CD14-positive monocyte (primary cell): ENCODE measurements at regions not wholly inside any gene's neighbourhood (a gene's known extent, or its start where the extent isn't known, plus 50 kb on each side); places are given as distances from the start of the nearest gene placed in this dataset.

Experiments
- DNase-seq, 3 donors: peaks; one replicate each; pipeline ENCODE4 v3.0.0-alpha.2; 2011 to 2022
- H2AFZ ChIP-seq: 2 replicates; pipeline ENCODE4 v1.6.0; 2012; ENCODE audit warnings: mild to moderate bottlenecking, low read depth, low read length, inconsistent platforms; ENCODE audit not compliant: insufficient read depth, poor library complexity, severe bottlenecking
- H3K27ac ChIP-seq, 2 donors: 1 replicate in 1 of 2; 2 replicates in 1 of 2; pipeline ENCODE4 v1.5.1; 2012 to 2013; ENCODE audit warnings: low read length in 2 of 2, control low read depth in 1 of 2, inconsistent platforms in 1 of 2, low read depth in 1 of 2, mild to moderate bottlenecking in 1 of 2
- H3K27me3 ChIP-seq, 2 donors: one replicate each; pipeline versions ENCODE4 v1.6.0 to v1.6.1; 2011 to 2013; ENCODE audit warnings: low read length in 2 of 2; ENCODE audit not compliant: control insufficient read depth in 2 of 2, insufficient read depth in 2 of 2
- H3K36me3 ChIP-seq, 2 donors: replicated peaks in 1 of 2; 1 replicate in 1 of 2; 2 replicates in 1 of 2; pipeline versions ENCODE4 v1.5.1 to v1.6.1; 2012 to 2013; ENCODE audit warnings: low read length in 2 of 2, control low read depth in 1 of 2, inconsistent platforms in 1 of 2, mild to moderate bottlenecking in 1 of 2; ENCODE audit not compliant: insufficient read depth in 2 of 2, control insufficient read depth in 1 of 2
- H3K4me1 ChIP-seq, 2 donors: 1 replicate in 1 of 2; 2 replicates in 1 of 2; pipeline versions ENCODE4 v1.5.1 to v1.6.1; 2012 to 2013; ENCODE audit warnings: low read length in 2 of 2, control low read depth in 1 of 2, inconsistent platforms in 1 of 2, mild to moderate bottlenecking in 1 of 2, moderate library complexity in 1 of 2; ENCODE audit not compliant: insufficient read depth in 2 of 2, control insufficient read depth in 1 of 2
- H3K4me2 ChIP-seq: replicated peaks from 2 replicates; pipeline ENCODE3; 2012; ENCODE audit warnings: low read length, moderate library complexity, mild to moderate bottlenecking; ENCODE audit not compliant: poor library complexity, severe bottlenecking; ENCODE audit errors: extremely low read depth
- H3K4me3 ChIP-seq, 3 experiments: fragments of 200-600 bp in 1 of 3; sonication (generic) in 1 of 3; replicated peaks in 1 of 3; 1 replicate in 2 of 3; 2 replicates in 1 of 3; pipeline ENCODE4 v1.5.1; 2011 to 2013; ENCODE audit warnings: low read length in 3 of 3, mild to moderate bottlenecking in 3 of 3, control low read depth in 2 of 3, low read depth in 2 of 3, inconsistent platforms in 1 of 3, moderate library complexity in 1 of 3
- H3K79me2 ChIP-seq: 2 replicates; pipeline ENCODE4 v1.6.0; 2012; ENCODE audit warnings: mild to moderate bottlenecking, control low read depth, inconsistent platforms, low read length, moderate library complexity; ENCODE audit not compliant: insufficient read depth
- H3K9ac ChIP-seq: 2 replicates; pipeline ENCODE4 v1.6.0; 2017; ENCODE audit warnings: low read length, mild to moderate bottlenecking; ENCODE audit not compliant: insufficient read depth, poor library complexity, severe bottlenecking
- H3K9me3 ChIP-seq, 2 donors: replicated peaks in 1 of 2; 1 replicate in 1 of 2; 2 replicates in 1 of 2; pipeline versions ENCODE4 v1.5.1 to v1.6.1; 2012 to 2013; ENCODE audit warnings: low read length in 2 of 2, control low read depth in 1 of 2; ENCODE audit not compliant: control insufficient read depth in 1 of 2, insufficient read depth in 1 of 2
- H4K20me1 ChIP-seq: 2 replicates; pipeline ENCODE4 v1.6.0; 2012; ENCODE audit warnings: mild to moderate bottlenecking, low read length, control low read depth, moderate library complexity; ENCODE audit not compliant: insufficient read depth
- H3K27ac Mint-ChIP-seq, 7 donors: one replicate each; pipeline ENCODE4 v1.8.0; 2020; ENCODE audit warnings: mild to moderate bottlenecking in 7 of 7, mixed read lengths in 7 of 7, moderate library complexity in 6 of 7, inconsistent platforms in 2 of 7
- H3K27me3 Mint-ChIP-seq, 3 donors: one replicate each; pipeline ENCODE4 v1.8.0; 2021 to 2022; ENCODE audit warnings: low read depth in 3 of 3, mild to moderate bottlenecking in 3 of 3, mixed read lengths in 3 of 3, moderate library complexity in 3 of 3, inconsistent platforms in 1 of 3
- H3K36me3 Mint-ChIP-seq, 2 donors: one replicate each; pipeline ENCODE4 v1.8.0; 2020; ENCODE audit warnings: mixed read lengths in 2 of 2, inconsistent platforms in 1 of 2, mild to moderate bottlenecking in 1 of 2
- H3K4me1 Mint-ChIP-seq: one replicate; pipeline ENCODE4 v1.8.0; 2020; ENCODE audit warnings: mild to moderate bottlenecking, mixed read lengths
- H3K4me3 Mint-ChIP-seq, 2 donors: one replicate each; pipeline ENCODE4 v1.8.0; 2020; ENCODE audit warnings: mild to moderate bottlenecking in 2 of 2, mixed read lengths in 2 of 2, moderate library complexity in 1 of 2
- H3K9me3 Mint-ChIP-seq, 7 donors: one replicate each; pipeline ENCODE4 v1.8.0; 2020 to 2022; ENCODE audit warnings: mixed read lengths in 7 of 7, mild to moderate bottlenecking in 6 of 7, moderate library complexity in 6 of 7, inconsistent platforms in 2 of 7
- CTCF ChIP-seq: fragments of 200-600 bp; IDR thresholded peaks from one replicate; pipeline ENCODE4 v1.8.0; 2022; ENCODE audit warnings: antibody characterized with exemption, mild to moderate bottlenecking
- WGBS: methylation state at CpG from one replicate; pipeline ENCODE4 v1.1.5; 2013; ENCODE audit warnings: missing lambda C conversion rate; ENCODE audit not compliant: insufficient coverage; 5-methylcytosine and 5-hydroxymethylcytosine counted together
- intact Hi-C, 2 donors: fragments of 100-400 bp; cut with micrococcal nuclease; formaldehyde crosslinking; loops; one replicate each; pipeline versions ENCODE4 v1.15.0 to v1.15.1; 2023

DNA sequence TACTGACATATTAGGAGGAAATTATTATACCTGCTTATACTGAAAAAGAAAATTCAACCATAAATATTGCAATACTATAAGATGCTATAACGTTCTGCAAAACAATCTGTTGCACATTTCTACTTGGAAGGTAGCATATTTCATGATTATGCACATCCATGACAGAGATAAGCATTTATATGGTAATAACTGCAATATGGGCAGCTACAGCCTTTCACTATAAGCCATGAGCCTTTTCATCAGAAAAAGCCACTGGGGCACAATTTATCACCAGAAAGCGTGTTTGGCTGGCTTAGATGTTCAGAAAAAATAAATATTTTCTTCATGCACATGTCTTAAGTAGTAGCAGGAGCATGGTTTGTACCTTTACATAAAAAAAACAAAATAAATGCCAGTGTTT is 340.7 kb downstream of the GALC start:
- Histone ChIP-seq H2AFZ (no peak overlapping the region), H3K36me3 (no peaks in the 10 kb centered on the region), H3K9me3 (peaks cover 15 to 24% of the 10 kb centered on the region in 2 donors), H3K27me3 (no peaks in the 10 kb centered on the region), H3K4me2 (no peak overlapping the region), H3K4me3 (no peak overlapping the region), H3K4me1 (no peaks in the 10 kb centered on the region), H3K9ac (no peak overlapping the region), H3K79me2 (no peaks in the 10 kb centered on the region), H3K27ac (no peak overlapping the region), H4K20me1 (no peaks in the 10 kb centered on the region)
- no peaks in the 10 kb centered on the region for H3K36me3 Mint-ChIP-seq
- peaks cover 6 to 27% (median 16%) of the 10 kb centered on the region in 7 donors for H3K9me3 Mint-ChIP-seq
- no peak overlapping the region for H3K4me3 Mint-ChIP-seq
- WGBS = no CpG with 5 or more reads among the region's 2 CpGs
- H3K4me1 Mint-ChIP-seq = no peaks in the 10 kb centered on the region
- TF ChIP-seq CTCF = no peak
- intact Hi-C loops = no loop called here
- DNase-seq = no peak
- no peak overlapping the region for H3K27ac Mint-ChIP-seq
- no peaks in the 10 kb centered on the region for H3K27me3 Mint-ChIP-seq

- no CpG with 5 or more reads among the region's 3 CpGs for WGBS
Observed at GRCh38 chr14:87644689-87645088, 348.3 kb downstream of the GALC start.

More at GRCh38 chr14:87644689-87645088, 348.3 kb downstream of the GALC start:
- no peak overlapping the region for H3K4me3 ChIP-seq
- no peak overlapping the region for H3K27ac Mint-ChIP-seq
- H3K27ac ChIP-seq = no peak overlapping the region
- no peaks in the 10 kb centered on the region for H3K4me1 Mint-ChIP-seq
- DNase-seq = no peak
- no peaks in the 10 kb centered on the region for H3K4me1 ChIP-seq
- H3K9me3 ChIP-seq = peaks cover 5 to 11% of the 10 kb centered on the region in 2 donors
- H3K79me2 ChIP-seq = no peaks in the 10 kb centered on the region
- H3K36me3 Mint-ChIP-seq = no peaks in the 10 kb centered on the region
- peaks cover 3 to 18% (median 9%) of the 10 kb centered on the region in 7 donors for H3K9me3 Mint-ChIP-seq
- H4K20me1 ChIP-seq = no peaks in the 10 kb centered on the region
- H2AFZ ChIP-seq = no peak overlapping the region
- H3K4me3 Mint-ChIP-seq = no peak overlapping the region
- no peaks in the 10 kb centered on the region for H3K27me3 Mint-ChIP-seq
- intact Hi-C loops = no loop called here
- H3K9ac ChIP-seq = no peak overlapping the region
- H3K4me2 ChIP-seq = no peak overlapping the region
- H3K27me3 ChIP-seq = no peaks in the 10 kb centered on the region
- H3K36me3 ChIP-seq = no peaks in the 10 kb centered on the region
- TF ChIP-seq CTCF = no peak
